ENCODE measurements at regions not wholly inside any gene's neighbourhood (a gene's known extent, or its start where the extent isn't known, plus 50 kb on each side); places are given as distances from the start of the nearest gene placed in this dataset.
A peak's percentile ranks its signal among the peaks of the same experiment; 100 is the strongest.
"Not testable (repeated sequence)": the region's sequence is repeated elsewhere in the genome, so short reads cannot be mapped to it uniquely, and the experiment has no call there.

GRCh38 chrY:22883569-22883968 is 100.5 kb upstream of the BPY2 start:
- POLR2A ChIA-PET; H3K27ac ChIP-seq; DNase-seq (ENCODE audit: low read depth in 1 of 2, low spot score in 1 of 2); H3K4me2 ChIP-seq; H3K4me1 ChIP-seq; H3K9me3 ChIP-seq; H3K4me3 ChIP-seq; FAIRE-seq; CTCF ChIA-PET; ATAC-seq: not testable (repeated sequence)
- no CpG with 5 or more reads among the region's 3 CpGs for WGBS (ENCODE audit: missing lambda C conversion rate)

GRCh38 chrY:22887949-22888348 is 96.1 kb upstream of the BPY2 start:
- DNase-seq (ENCODE audit: low read depth in 1 of 2, low spot score in 1 of 2); H3K4me3 ChIP-seq; POLR2A ChIA-PET; H3K4me1 ChIP-seq; H3K4me2 ChIP-seq; CTCF ChIA-PET; FAIRE-seq; H3K27ac ChIP-seq; H3K9me3 ChIP-seq: not testable (repeated sequence)
- 0 out of 6 replicates have a peak, but pooled peaks of 1 of the 2 experiments have one; percentile 13 for ATAC-seq
- no CpG with 5 or more reads among the region's 1 CpG for WGBS (ENCODE audit: missing lambda C conversion rate)

GRCh38 chrY:22903503-22904192 is 80.4 kb upstream of the BPY2 start:
- H3K9me3 ChIP-seq; POLR2A ChIA-PET; FAIRE-seq; H3K27ac ChIP-seq; H3K4me1 ChIP-seq; H3K4me2 ChIP-seq; CTCF ChIA-PET; DNase-seq (ENCODE audit: low read depth in 1 of 2, low spot score in 1 of 2); H3K4me3 ChIP-seq; ATAC-seq: not testable (repeated sequence)
- no CpG with 5 or more reads among the region's 3 CpGs for WGBS (ENCODE audit: missing lambda C conversion rate)

- H3K4me1 ChIP-seq; ATAC-seq; H3K4me2 ChIP-seq; CTCF ChIA-PET; DNase-seq (ENCODE audit: low read depth in 1 of 2, low spot score in 1 of 2); H3K9me3 ChIP-seq; FAIRE-seq; POLR2A ChIA-PET; H3K4me3 ChIP-seq; H3K27ac ChIP-seq: not testable (repeated sequence)
- no CpG with 5 or more reads among the region's 2 CpGs for WGBS (ENCODE audit: missing lambda C conversion rate)
Observed at GRCh38 chrY:22915069-22915468, 69.0 kb upstream of the BPY2 start.

GRCh38 chrY:22927667-22928066 is 56.4 kb upstream of the BPY2 start:
- POLR2A ChIA-PET, CTCF ChIA-PET, ATAC-seq: not testable (repeated sequence)

GRCh38 chrY:22933454-22933853 is 50.6 kb upstream of the BPY2 start:
- H3K27ac ChIP-seq; CTCF ChIA-PET; FAIRE-seq; POLR2A ChIA-PET; ATAC-seq; H3K4me2 ChIP-seq; H3K4me1 ChIP-seq; H3K4me3 ChIP-seq; DNase-seq (ENCODE audit: low read depth in 1 of 2, low spot score in 1 of 2); H3K9me3 ChIP-seq: not testable (repeated sequence)
- no CpG with 5 or more reads among the region's 1 CpG for WGBS (ENCODE audit: missing lambda C conversion rate)

More at GRCh38 chrY:22927667-22928066, 56.4 kb upstream of the BPY2 start:
- no CpG with 5 or more reads among the region's 2 CpGs for WGBS (ENCODE audit: missing lambda C conversion rate)
- not testable (repeated sequence) for H3K9me3 ChIP-seq; H3K4me3 ChIP-seq; FAIRE-seq; H3K27ac ChIP-seq; H3K4me1 ChIP-seq; H3K4me2 ChIP-seq; DNase-seq (ENCODE audit: low read depth in 1 of 2, low spot score in 1 of 2)

All from A549 (cell line).